ENCODE measurements at regions not wholly inside any gene's neighbourhood (a gene's known extent, or its start where the extent isn't known, plus 50 kb on each side); places are given as distances from the start of the nearest gene placed in this dataset.

- TF ChIP-seq CTCF (IDR thresholded peaks at IDR 0.05) (no peak), POLR2A (IDR thresholded peaks at IDR 0.05) (no peak)
Observed at GRCh38 chr22:47631571-47632102, 869.2 kb downstream of the TBC1D22A start.

Data from heart left ventricle (tissue), 13 donors.